Ectodermal cell (in vitro differentiated cells): ENCODE measurements at regions not wholly inside any gene's neighbourhood (a gene's known extent, or its start where the extent isn't known, plus 50 kb on each side); places are given as distances from the start of the nearest gene placed in this dataset.

Source experiments
- H3K27ac ChIP-seq: 2 replicates; pipeline ENCODE4 v1.7.0; 2013; ENCODE audit warnings: mild to moderate bottlenecking, low read depth, low read length; ENCODE audit not compliant: insufficient read depth, poor library complexity, severe bottlenecking
- H3K27me3 ChIP-seq: 2 replicates; pipeline ENCODE4 v1.7.0; 2013; ENCODE audit warnings: mild to moderate bottlenecking, low read length; ENCODE audit not compliant: insufficient read depth, control insufficient read depth, poor library complexity, severe bottlenecking
- H3K36me3 ChIP-seq: one replicate; pipeline ENCODE4 v1.7.0; 2013; ENCODE audit warnings: low read length; ENCODE audit not compliant: control insufficient read depth, insufficient read depth
- H3K4me1 ChIP-seq: one replicate; pipeline ENCODE4 v1.7.0; 2013; ENCODE audit warnings: low read length; ENCODE audit not compliant: control insufficient read depth, insufficient read depth
- H3K4me3 ChIP-seq: 2 replicates; pipeline ENCODE4 v1.7.0; 2013; ENCODE audit warnings: low read depth, low read length, control low read depth; ENCODE audit not compliant: insufficient read depth
- H3K9me3 ChIP-seq: 2 replicates; pipeline ENCODE4 v1.7.0; 2013; ENCODE audit warnings: mild to moderate bottlenecking, low read length, moderate library complexity; ENCODE audit not compliant: control insufficient read depth
- WGBS, 2 experiments: methylation state at CpG; one replicate each; pipeline ENCODE4 v1.1.7; 2013; ENCODE audit warnings: missing lambda C conversion rate in 2 of 2; 5-methylcytosine and 5-hydroxymethylcytosine counted together

DNA sequence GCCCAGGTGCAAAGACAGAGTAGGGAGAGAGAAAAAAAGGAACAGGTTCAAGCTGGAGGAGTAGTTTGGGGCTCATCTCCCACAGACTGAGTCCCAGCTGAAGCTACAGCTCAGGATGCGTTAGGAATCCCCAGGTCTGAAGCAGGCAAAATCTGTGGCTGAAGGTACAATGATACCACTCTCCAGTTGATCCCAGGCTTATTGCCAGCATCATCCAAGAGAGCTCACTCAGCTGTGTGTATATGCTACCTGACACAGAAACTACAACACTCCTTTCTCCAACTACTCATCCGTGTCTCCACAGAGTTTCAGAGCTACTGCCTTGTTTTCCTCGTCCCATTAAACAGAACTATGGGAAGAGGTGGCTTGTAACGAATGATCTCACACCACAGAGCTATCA lies 851.3 kb downstream of the GRID1 start:
- H3K27ac ChIP-seq, result no peak overlapping the region
- H3K4me3 ChIP-seq, result no peak overlapping the region
- no peaks in the 10 kb centered on the region for H3K27me3 ChIP-seq
- WGBS, 2 experiments, result 93 to 96% methylated on average over 4 of the region's 4 CpGs
- peaks cover 4% of the 10 kb centered on the region for H3K4me1 ChIP-seq
- no peaks in the 10 kb centered on the region for H3K36me3 ChIP-seq
- no peaks in the 10 kb centered on the region for H3K9me3 ChIP-seq

DNA sequence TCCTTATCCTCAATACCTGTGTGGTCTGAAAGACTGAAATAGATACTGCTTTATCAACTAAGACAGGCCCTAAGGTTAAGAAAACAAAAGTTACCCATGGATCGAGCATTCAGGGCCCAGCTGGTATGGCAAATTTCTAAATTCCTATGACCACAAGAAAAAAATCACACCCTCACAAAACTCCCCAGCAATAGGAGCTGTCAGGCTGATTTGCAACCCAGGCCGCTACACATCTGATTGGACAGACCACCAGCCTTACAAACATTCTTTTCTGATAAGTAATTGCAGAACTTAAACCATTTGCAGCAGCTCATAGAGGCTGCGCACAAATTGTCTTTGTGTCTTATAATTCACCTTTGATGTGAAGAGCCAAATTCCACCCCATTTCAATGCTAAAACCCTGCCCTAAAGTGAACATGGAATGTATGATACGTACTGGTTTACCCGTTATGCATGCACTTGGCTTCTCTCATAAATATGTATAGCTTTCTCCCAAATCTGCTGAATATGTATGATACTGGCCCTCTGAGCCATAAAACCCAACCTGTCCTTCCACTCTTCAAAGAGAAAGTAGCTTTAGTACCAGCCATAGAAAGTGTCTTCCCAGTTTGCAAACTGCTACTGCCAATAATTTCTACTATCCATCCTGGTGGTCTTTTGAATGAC lies 842.5 kb downstream of the GRID1 start:
- Histone ChIP-seq H3K27me3 (no peaks in the 10 kb centered on the region), H3K4me3 (no peak overlapping the region), H3K27ac (no peak overlapping the region), H3K4me1 (peaks cover 10% of the 10 kb centered on the region), H3K36me3 (no peaks in the 10 kb centered on the region), H3K9me3 (no peaks in the 10 kb centered on the region)
- WGBS, 2 experiments, result 93 to 94% methylated on average over 5 of the region's 5 CpGs

DNA sequence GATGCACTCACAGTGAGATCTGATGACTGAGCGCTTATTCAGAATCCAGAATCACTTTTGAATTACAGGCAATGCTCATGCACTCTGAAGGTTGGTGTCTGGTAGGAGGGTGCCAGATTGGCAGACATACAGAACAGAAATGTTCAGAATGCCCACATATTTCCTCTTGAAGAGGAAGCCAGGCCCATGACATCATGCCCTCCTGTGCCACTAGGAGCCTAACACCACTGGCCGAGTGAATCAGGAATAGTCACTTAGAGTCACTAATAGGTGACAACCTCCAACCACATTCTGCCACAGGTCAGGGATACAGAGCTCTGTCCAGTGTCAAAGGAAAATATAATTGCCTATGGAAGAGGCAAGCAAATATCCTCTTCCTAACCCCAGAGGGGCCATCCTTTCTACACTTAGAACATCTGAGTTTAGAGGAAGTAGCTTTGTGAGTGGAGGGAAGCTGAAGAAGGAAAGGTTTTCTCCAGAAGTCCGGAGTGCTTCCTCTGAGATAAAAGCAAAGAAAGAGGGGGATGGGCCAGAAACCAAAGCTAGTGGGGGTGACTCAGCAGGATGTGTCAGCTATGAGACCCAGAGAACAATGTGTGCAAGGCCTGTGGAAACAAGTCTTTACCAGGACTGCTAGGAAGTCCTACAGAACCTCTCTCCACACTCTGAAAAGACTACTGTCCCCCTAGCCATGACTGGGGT lies 838.8 kb downstream of the GRID1 start:
- Histone ChIP-seq H3K4me3 (no peak overlapping the region), H3K27ac (no peak overlapping the region), H3K36me3 (no peaks in the 10 kb centered on the region), H3K27me3 (no peaks in the 10 kb centered on the region), H3K9me3 (no peaks in the 10 kb centered on the region), H3K4me1 (peaks cover 10% of the 10 kb centered on the region)
- WGBS, 2 experiments, result 97% methylated on average over 3 of the region's 3 CpGs

DNA sequence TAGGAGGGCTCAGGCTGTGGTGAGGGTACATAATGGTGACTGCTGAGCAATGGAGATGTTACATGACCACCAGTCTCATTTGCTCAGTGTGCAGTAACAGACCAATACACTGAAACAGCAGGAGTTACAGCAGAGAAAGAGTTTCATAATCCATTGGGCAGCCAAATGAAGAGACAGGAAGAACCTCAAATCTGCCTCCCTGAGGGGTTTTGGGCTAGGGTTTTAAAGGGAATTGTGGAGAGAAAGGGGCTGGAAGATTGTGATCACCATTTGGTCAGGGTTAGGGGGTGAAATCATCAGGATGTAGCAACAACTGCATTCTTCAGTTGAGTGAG lies 838.3 kb downstream of the GRID1 start:
- Histone ChIP-seq H3K9me3 (no peaks in the 10 kb centered on the region), H3K4me3 (no peak overlapping the region), H3K27me3 (no peaks in the 10 kb centered on the region), H3K36me3 (no peaks in the 10 kb centered on the region), H3K27ac (no peak overlapping the region), H3K4me1 (peaks cover 10% of the 10 kb centered on the region)

DNA sequence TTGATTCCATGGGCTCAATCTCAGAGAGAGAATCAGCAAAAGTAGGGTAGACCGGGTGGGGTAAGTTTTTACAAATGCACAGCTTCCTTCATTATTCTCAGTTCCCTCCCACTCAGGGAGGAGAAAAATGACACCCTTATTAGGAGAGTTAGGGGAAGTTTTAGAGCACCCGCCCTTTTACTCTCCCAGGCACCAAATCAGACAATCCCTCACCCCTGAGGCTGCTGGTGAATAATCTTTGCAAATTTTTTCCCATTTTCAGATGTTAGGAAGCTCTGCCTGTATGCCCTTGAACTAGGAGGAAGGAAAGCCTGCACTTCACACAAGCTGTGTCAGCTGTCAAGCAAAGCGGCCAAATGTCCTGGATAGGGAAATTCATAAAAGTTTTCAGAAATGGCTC lies 834.9 kb downstream of the GRID1 start:
- Histone ChIP-seq H3K27ac (no peak overlapping the region), H3K9me3 (no peaks in the 10 kb centered on the region), H3K27me3 (no peaks in the 10 kb centered on the region), H3K36me3 (no peaks in the 10 kb centered on the region), H3K4me3 (no peak overlapping the region), H3K4me1 (no peaks in the 10 kb centered on the region)
- 83 to 89% methylated on average over 1 to 2 of the region's 3 CpGs for WGBS, 2 experiments

DNA sequence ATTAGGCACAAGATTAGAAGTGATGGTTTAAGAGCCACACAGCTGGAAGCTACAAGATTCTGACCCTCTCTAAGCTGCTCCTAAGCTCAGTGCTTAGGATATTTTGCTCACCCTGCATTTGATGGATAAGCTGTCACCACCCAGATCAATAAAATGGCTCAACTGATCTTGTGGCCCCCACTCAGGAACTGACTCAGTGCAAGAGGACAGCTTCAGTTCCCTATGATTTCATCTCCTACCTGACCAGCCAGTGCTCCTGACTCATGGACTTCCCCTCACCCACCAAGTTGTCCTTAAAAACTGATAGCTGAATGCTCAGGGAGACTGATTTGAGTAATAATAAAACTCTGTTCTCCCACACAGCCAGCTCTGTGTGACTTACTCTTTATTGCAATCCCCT lies 833.8 kb downstream of the GRID1 start:
- Histone ChIP-seq H3K9me3 (no peaks in the 10 kb centered on the region), H3K4me1 (no peaks in the 10 kb centered on the region), H3K36me3 (no peaks in the 10 kb centered on the region)

DNA sequence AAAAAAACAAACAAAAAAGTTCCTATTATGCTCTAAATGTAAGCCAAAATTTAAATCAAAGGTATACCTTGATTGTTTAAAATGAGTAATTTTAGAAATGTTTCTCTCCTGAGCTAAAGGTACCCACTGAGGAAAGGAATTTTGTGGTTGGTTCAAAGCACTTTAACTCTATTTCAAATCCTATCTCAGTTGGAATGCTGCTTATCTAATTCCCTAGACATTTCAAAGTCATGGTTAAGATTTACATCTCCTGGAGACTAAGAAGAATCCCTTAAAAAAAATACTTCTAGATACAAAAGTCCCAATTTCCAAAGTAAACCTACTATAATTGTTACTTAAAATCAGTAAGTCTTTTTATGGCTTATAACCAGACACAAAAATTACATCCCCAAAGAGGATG lies 830.7 kb downstream of the GRID1 start:
- no peaks in the 10 kb centered on the region for H3K4me1 ChIP-seq
- H3K36me3 ChIP-seq, result no peaks in the 10 kb centered on the region
- no peak overlapping the region for H3K27ac ChIP-seq
- no peak overlapping the region for H3K4me3 ChIP-seq
- no peaks in the 10 kb centered on the region for H3K27me3 ChIP-seq
- H3K9me3 ChIP-seq, result no peaks in the 10 kb centered on the region

More for the DNA sequence above, 833.8 kb downstream of the GRID1 start:
- Histone ChIP-seq H3K4me3 (no peak overlapping the region), H3K27me3 (no peaks in the 10 kb centered on the region), H3K27ac (no peak overlapping the region)

DNA sequence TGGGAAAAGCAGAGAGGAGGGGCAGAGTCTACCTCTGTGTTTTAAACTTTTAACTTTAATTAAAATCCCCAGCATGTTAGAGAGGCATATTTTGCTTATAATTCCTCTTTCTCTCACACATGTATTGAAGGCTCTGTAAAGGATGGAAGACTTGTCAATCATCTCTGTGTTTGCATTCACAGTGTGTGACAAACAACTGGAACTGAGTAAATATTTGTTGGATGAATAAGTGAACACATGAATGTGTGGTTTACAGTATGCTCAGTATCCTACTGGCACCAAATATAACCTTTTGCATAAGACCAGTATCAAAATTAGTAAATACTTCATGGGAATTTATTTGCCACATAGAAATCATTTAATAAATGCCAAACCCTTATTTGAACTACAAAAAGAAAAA lies 829.0 kb downstream of the GRID1 start:
- H3K9me3 ChIP-seq, result no peaks in the 10 kb centered on the region
- no peaks in the 10 kb centered on the region for H3K27me3 ChIP-seq
- H3K4me3 ChIP-seq, result no peak overlapping the region
- peaks cover 7% of the 10 kb centered on the region for H3K4me1 ChIP-seq
- no peaks in the 10 kb centered on the region for H3K36me3 ChIP-seq
- H3K27ac ChIP-seq, result no peak overlapping the region

DNA sequence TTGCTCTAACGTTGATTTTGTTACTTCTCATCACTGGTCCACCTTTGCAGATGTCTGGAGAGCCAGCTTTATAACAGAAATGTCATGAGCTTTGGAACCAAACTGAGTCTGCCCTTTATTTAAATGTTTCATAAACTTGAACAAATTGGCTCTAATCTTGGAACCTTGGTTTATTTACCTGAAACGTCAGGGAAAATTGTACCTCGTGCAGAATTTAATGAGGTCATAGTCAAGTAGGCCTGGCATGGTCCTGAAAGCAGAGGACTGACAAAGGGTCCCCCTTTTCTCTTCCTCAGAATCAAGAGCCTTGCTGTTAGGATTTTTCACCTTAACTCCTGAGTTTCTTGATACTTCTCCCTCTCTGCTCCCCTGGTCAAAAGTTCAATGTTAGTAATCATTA lies 828.0 kb downstream of the GRID1 start:
- WGBS, 2 experiments, result 90 to 95% methylated on average over 3 of the region's 3 CpGs
- Histone ChIP-seq H3K27me3 (no peaks in the 10 kb centered on the region), H3K9me3 (no peaks in the 10 kb centered on the region), H3K4me1 (peaks cover 12% of the 10 kb centered on the region), H3K27ac (no peak overlapping the region), H3K36me3 (no peaks in the 10 kb centered on the region), H3K4me3 (no peak overlapping the region)

DNA sequence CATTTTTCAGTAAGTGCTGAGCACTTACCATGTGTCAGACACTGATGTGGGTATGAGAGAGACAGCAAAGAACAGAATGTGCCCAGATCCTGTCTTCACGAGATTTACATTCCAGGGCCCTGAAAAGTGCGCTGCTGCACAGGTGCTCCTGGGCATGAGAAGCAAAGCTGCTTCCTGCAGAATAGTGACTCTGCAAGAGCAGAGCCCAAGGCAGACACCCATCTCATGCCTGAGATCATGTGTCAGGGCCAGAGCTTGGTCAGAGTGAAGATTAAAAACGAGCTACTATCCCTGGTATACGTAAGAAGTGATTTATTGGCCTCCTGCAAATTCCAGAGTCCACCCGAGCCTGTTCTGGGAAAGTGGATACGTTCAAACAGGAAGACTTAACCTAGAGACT lies 824.4 kb downstream of the GRID1 start:
- peaks cover 12% of the 10 kb centered on the region for H3K4me1 ChIP-seq
- no peak overlapping the region for H3K27ac ChIP-seq
- WGBS, 2 experiments, result 79 to 83% methylated on average over 5 to 6 of the region's 6 CpGs
- H3K27me3 ChIP-seq, result no peaks in the 10 kb centered on the region
- H3K4me3 ChIP-seq, result no peak overlapping the region
- H3K9me3 ChIP-seq, result no peaks in the 10 kb centered on the region
- no peaks in the 10 kb centered on the region for H3K36me3 ChIP-seq
